SK-N-SH treated with all-trans-retinoic acid at 6 μM for 48 hours (cell line): ENCODE measurements at regions not wholly inside any gene's neighbourhood (a gene's known extent, or its start where the extent isn't known, plus 50 kb on each side); places are given as distances from the start of the nearest gene placed in this dataset.

Experiments
- GLIS3 ChIP-seq: fragments of 250-450 bp; sonication (Bioruptor Pico); IDR thresholded peaks from 2 replicates; pipeline ENCODE4 v1.5.0; 2020; ENCODE audit warnings: mild to moderate bottlenecking, moderate library complexity
- OSR1 ChIP-seq: fragments of 250-450 bp; sonication (Bioruptor Pico); IDR thresholded peaks from 2 replicates; pipeline ENCODE4 v1.8.0; 2022; ENCODE audit warnings: moderate library complexity, mild to moderate bottlenecking, inconsistent platforms
- PPARA ChIP-seq: fragments of 250-450 bp; sonication (Bioruptor Pico); IDR thresholded peaks from 2 replicates; pipeline ENCODE4 v1.5.0; 2020; ENCODE audit warnings: mild to moderate bottlenecking, borderline replicate concordance
- SNAI2 ChIP-seq: fragments of 250-450 bp; sonication (Bioruptor Pico); IDR thresholded peaks from 2 replicates; pipeline ENCODE4 v1.5.0; 2020; ENCODE audit warnings: mild to moderate bottlenecking, moderate library complexity
- TOX ChIP-seq: fragments of 250-450 bp; sonication (Bioruptor Pico); IDR thresholded peaks from 2 replicates; pipeline ENCODE4 v1.8.0; 2021; ENCODE audit warnings: mild to moderate bottlenecking, moderate library complexity, borderline replicate concordance
- ZFP30 ChIP-seq: fragments of 450-650 bp; formaldehyde crosslinking; IDR thresholded peaks from 2 replicates; pipeline ENCODE4 v1.5.0; 2022; ENCODE audit warnings: mild to moderate bottlenecking, moderate library complexity
- ZNF565 ChIP-seq: fragments of 450-650 bp; formaldehyde crosslinking; conservative IDR thresholded peaks from 2 replicates; pipeline ENCODE4 v1.5.0; 2020; ENCODE audit warnings: low read depth, mild to moderate bottlenecking, moderate library complexity
- TF ChIP-seq, protein P1 (sequence below): fragments of 250-450 bp; sonication (Bioruptor Pico); IDR thresholded peaks from 2 replicates; pipeline ENCODE4 v1.5.1; 2020; ENCODE audit warnings: low read depth, mild to moderate bottlenecking, moderate library complexity
- TF ChIP-seq, protein P2 (sequence below): fragments of 250-450 bp; sonication (Bioruptor Pico); IDR thresholded peaks from 2 replicates; pipeline ENCODE4 v1.8.0; 2021; ENCODE audit warnings: low read depth, mild to moderate bottlenecking, moderate library complexity, borderline replicate concordance
- TF ChIP-seq, protein P3 (sequence below): fragments of 250-450 bp; sonication (Bioruptor Pico); IDR thresholded peaks from 2 replicates; pipeline ENCODE4 v1.8.0; 2020; ENCODE audit warnings: mild to moderate bottlenecking, moderate library complexity, borderline replicate concordance

DNA sequence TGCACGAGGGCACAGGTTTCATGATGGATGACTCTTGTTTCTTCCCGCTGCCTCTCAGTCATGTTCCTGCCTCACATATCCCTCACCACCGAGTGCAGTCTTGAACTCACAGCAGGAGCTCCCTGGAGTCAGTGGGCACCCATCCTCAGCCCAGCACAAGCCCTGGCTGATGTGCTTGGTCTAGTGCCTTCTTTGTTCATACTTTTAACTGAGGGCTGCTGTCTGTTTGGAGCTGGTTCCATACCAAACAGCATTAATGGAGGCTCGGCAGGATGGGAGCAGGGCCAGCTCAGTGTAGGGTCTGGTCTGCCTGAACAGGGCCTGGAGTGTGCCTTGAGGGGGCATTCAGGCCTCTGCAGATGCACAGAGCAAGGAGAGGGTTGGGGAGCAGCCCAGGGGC lies 54.5 kb upstream of the GLI2 start:
- TF ChIP-seq GLIS3 (CRISPR knock-in tag) (no peak), OSR1 (no peak), ZFP30 (CRISPR knock-in tag) (no peak), TOX (CRISPR knock-in tag) (no peak), ZNF565 (no peak), PPARA (CRISPR knock-in tag) (no peak), SNAI2 (CRISPR knock-in tag) (no peak)
- TF ChIP-seq, protein P1, sequence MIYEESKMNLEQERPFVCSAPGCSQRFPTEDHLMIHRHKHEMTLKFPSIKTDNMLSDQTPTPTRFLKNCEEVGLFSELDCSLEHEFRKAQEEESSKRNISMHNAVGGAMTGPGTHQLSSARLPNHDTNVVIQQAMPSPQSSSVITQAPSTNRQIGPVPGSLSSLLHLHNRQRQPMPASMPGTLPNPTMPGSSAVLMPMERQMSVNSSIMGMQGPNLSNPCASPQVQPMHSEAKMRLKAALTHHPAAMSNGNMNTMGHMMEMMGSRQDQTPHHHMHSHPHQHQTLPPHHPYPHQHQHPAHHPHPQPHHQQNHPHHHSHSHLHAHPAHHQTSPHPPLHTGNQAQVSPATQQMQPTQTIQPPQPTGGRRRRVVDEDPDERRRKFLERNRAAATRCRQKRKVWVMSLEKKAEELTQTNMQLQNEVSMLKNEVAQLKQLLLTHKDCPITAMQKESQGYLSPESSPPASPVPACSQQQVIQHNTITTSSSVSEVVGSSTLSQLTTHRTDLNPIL = no peak
- TF ChIP-seq, protein P2, sequence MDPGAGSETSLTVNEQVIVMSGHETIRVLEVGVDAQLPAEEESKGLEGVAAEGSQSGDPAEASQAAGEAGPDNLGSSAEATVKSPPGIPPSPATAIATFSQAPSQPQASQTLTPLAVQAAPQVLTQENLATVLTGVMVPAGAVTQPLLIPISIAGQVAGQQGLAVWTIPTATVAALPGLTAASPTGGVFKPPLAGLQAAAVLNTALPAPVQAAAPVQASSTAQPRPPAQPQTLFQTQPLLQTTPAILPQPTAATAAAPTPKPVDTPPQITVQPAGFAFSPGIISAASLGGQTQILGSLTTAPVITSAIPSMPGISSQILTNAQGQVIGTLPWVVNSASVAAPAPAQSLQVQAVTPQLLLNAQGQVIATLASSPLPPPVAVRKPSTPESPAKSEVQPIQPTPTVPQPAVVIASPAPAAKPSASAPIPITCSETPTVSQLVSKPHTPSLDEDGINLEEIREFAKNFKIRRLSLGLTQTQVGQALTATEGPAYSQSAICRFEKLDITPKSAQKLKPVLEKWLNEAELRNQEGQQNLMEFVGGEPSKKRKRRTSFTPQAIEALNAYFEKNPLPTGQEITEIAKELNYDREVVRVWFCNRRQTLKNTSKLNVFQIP = no peak
- TF ChIP-seq, protein P3, sequence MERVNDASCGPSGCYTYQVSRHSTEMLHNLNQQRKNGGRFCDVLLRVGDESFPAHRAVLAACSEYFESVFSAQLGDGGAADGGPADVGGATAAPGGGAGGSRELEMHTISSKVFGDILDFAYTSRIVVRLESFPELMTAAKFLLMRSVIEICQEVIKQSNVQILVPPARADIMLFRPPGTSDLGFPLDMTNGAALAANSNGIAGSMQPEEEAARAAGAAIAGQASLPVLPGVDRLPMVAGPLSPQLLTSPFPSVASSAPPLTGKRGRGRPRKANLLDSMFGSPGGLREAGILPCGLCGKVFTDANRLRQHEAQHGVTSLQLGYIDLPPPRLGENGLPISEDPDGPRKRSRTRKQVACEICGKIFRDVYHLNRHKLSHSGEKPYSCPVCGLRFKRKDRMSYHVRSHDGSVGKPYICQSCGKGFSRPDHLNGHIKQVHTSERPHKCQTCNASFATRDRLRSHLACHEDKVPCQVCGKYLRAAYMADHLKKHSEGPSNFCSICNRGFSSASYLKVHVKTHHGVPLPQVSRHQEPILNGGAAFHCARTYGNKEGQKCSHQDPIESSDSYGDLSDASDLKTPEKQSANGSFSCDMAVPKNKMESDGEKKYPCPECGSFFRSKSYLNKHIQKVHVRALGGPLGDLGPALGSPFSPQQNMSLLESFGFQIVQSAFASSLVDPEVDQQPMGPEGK (CRISPR knock-in tag) = no peak
